OCI-LY1 (cell line): ENCODE measurements at regions not wholly inside any gene's neighbourhood (a gene's known extent, or its start where the extent isn't known, plus 50 kb on each side); places are given as distances from the start of the nearest gene placed in this dataset.

Experiments
- H2AFZ ChIP-seq: fragments of 200-600 bp; sonication (generic), shearing (Covaris generic); 2 replicates; pipeline ENCODE4 v1.6.0; 2014; ENCODE audit warnings: antibody characterized with exemption, mild to moderate bottlenecking, low read length
- H3F3A ChIP-seq: fragments of 200-600 bp; sonication (generic), shearing (Covaris generic); 2 replicates; pipeline ENCODE4 v1.6.0; 2014; ENCODE audit warnings: mild to moderate bottlenecking, antibody characterized with exemption, low read length, moderate library complexity; ENCODE audit not compliant: insufficient read depth
- H3K27ac ChIP-seq: fragments of 200-600 bp; sonication (generic); 2 replicates; pipeline ENCODE4 v1.5.1; 2014; ENCODE audit warnings: low read length, mixed run types, mild to moderate bottlenecking, low read depth; ENCODE audit not compliant: poor library complexity, severe bottlenecking
- H3K27me3 ChIP-seq: fragments of 200-600 bp; sonication (generic); 2 replicates; pipeline ENCODE4 v1.6.0; 2014; ENCODE audit warnings: antibody characterized with exemption, mild to moderate bottlenecking, low read length, moderate library complexity; ENCODE audit not compliant: insufficient read depth
- H3K36me3 ChIP-seq: fragments of 200-600 bp; sonication (generic); 2 replicates; pipeline ENCODE4 v1.6.1; 2014; ENCODE audit warnings: mild to moderate bottlenecking, antibody characterized with exemption, low read length, moderate library complexity, mixed read lengths; ENCODE audit not compliant: insufficient read depth
- H3K4me1 ChIP-seq: fragments of 200-600 bp; sonication (generic); 2 replicates; pipeline ENCODE4 v1.5.1; 2014; ENCODE audit warnings: mild to moderate bottlenecking, low read length, moderate library complexity; ENCODE audit not compliant: insufficient read depth, severe bottlenecking
- H3K4me2 ChIP-seq: fragments of 200-600 bp; sonication (generic), shearing (Covaris generic); 2 replicates; pipeline ENCODE4 v1.6.1; 2014; ENCODE audit warnings: low read length
- H3K4me3 ChIP-seq: fragments of 200-600 bp; sonication (generic); 2 replicates; pipeline ENCODE4 v1.5.1; 2014; ENCODE audit warnings: low read length, low read depth, mild to moderate bottlenecking, mixed read lengths; ENCODE audit not compliant: poor library complexity, severe bottlenecking
- H3K79me2 ChIP-seq: fragments of 200-600 bp; shearing (Covaris generic); 2 replicates; pipeline ENCODE4 v1.6.1; 2016; ENCODE audit warnings: mixed run types, low read length, mixed read lengths; ENCODE audit not compliant: insufficient read depth
- H3K9ac ChIP-seq: fragments of 200-600 bp; sonication (generic), shearing (Covaris generic); 2 replicates; pipeline ENCODE4 v1.6.1; 2014; ENCODE audit warnings: mild to moderate bottlenecking, low read length, mixed read lengths
- H3K9me2 ChIP-seq: fragments of 200-600 bp; sonication (generic), shearing (Covaris generic); 2 replicates; pipeline ENCODE4 v1.6.1; 2014; ENCODE audit warnings: low read depth, mild to moderate bottlenecking, low read length, mixed read lengths
- H3K9me3 ChIP-seq: fragments of 200-600 bp; shearing (Covaris generic); 2 replicates; pipeline ENCODE4 v1.6.1; 2014; ENCODE audit warnings: low read length, mixed read lengths
- H4K20me1 ChIP-seq: fragments of 200-600 bp; sonication (generic), shearing (Covaris generic); 2 replicates; pipeline ENCODE4 v1.6.0; 2016; ENCODE audit warnings: mild to moderate bottlenecking, low read length; ENCODE audit not compliant: insufficient read depth
- EZH2 ChIP-seq: fragments of 200-600 bp; sonication (generic), shearing (Covaris generic); IDR thresholded peaks from 2 replicates; pipeline ENCODE4 v1.8.0; 2017; ENCODE audit warnings: borderline replicate concordance, mixed run types, mild to moderate bottlenecking, antibody characterized with exemption, low read length, moderate library complexity, mixed read lengths
- TF ChIP-seq, protein P1 (sequence below): fragments of 200-600 bp; sonication (generic), shearing (Covaris generic); IDR thresholded peaks from 2 replicates; pipeline ENCODE4 v1.5.1; 2017; ENCODE audit warnings: mild to moderate bottlenecking, antibody characterized with exemption, low read length, moderate library complexity, mixed read lengths

DNA sequence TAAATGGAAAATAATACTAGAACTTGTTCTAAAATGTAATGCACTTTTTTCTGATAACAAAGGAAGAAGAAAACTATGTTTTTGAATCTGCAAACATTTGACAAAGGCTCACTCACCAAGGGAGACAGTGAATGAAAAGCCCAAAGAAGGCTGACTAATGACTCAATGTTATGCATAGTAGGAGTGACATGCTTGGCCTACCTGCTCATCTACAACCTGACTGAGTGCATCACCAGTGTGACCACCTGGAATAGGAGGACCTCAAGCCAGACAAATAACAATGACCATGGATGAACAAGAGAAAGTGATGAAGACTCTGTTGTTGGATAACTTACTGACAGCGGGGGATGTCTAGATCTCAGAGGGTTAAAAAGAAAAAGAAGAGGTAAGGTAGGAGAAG is 157.2 kb downstream of the SIM1 start:
- H3K4me3 ChIP-seq = no peak overlapping the region
- no peaks in the 10 kb centered on the region for H3K27me3 ChIP-seq
- H4K20me1 ChIP-seq = no peaks in the 10 kb centered on the region
- no peak overlapping the region for H2AFZ ChIP-seq
- no peaks in the 10 kb centered on the region for H3K79me2 ChIP-seq
- no peak for TF ChIP-seq EZH2
- TF ChIP-seq, protein P1, sequence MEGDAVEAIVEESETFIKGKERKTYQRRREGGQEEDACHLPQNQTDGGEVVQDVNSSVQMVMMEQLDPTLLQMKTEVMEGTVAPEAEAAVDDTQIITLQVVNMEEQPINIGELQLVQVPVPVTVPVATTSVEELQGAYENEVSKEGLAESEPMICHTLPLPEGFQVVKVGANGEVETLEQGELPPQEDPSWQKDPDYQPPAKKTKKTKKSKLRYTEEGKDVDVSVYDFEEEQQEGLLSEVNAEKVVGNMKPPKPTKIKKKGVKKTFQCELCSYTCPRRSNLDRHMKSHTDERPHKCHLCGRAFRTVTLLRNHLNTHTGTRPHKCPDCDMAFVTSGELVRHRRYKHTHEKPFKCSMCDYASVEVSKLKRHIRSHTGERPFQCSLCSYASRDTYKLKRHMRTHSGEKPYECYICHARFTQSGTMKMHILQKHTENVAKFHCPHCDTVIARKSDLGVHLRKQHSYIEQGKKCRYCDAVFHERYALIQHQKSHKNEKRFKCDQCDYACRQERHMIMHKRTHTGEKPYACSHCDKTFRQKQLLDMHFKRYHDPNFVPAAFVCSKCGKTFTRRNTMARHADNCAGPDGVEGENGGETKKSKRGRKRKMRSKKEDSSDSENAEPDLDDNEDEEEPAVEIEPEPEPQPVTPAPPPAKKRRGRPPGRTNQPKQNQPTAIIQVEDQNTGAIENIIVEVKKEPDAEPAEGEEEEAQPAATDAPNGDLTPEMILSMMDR = no peak
- H3F3A ChIP-seq = no peaks in the 10 kb centered on the region
- H3K9ac ChIP-seq = no peak overlapping the region
- H3K4me1 ChIP-seq = no peaks in the 10 kb centered on the region
- H3K36me3 ChIP-seq = no peaks in the 10 kb centered on the region
- no peak overlapping the region for H3K27ac ChIP-seq
- H3K4me2 ChIP-seq = no peak overlapping the region
- H3K9me2 ChIP-seq = no peaks in the 10 kb centered on the region
- H3K9me3 ChIP-seq = no peaks in the 10 kb centered on the region

DNA sequence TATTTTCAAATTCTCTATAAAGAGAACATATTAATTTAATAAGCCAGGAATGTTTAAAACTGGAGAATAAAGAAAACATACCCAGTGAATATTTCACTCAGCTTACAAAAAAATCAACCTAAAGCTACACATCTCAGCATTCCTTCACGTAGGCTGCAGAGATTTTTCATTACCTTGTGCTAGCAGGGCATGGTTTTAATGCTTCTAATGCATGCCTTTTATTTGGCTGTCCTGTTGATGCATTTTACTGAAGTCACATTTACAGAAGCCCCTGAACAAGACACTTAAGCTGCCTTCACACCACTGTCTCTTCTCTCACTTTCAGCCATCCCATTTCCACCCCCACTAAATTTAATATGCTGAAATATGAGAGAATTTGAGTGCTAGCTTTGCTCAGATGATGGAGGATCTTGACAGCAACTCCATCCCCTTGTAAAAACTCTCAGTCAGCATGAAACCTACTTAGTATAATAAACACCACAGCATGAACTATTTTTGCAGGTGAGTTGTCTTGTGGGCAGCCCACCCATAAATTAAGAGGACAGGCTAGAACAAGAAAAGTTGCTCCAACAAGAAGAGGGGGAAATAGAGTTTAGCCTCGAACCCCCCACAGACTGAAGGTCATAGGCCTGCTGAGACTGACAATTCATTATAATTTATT is 159.4 kb downstream of the SIM1 start:
- Histone ChIP-seq H3F3A (no peaks in the 10 kb centered on the region), H3K27ac (no peak overlapping the region), H3K36me3 (no peaks in the 10 kb centered on the region), H3K9ac (no peak overlapping the region), H3K9me3 (no peaks in the 10 kb centered on the region), H2AFZ (no peak overlapping the region), H3K79me2 (no peaks in the 10 kb centered on the region), H3K4me3 (no peak overlapping the region), H3K4me2 (no peak overlapping the region), H3K9me2 (no peaks in the 10 kb centered on the region), H4K20me1 (no peaks in the 10 kb centered on the region), H3K4me1 (no peaks in the 10 kb centered on the region), H3K27me3 (no peaks in the 10 kb centered on the region)
- TF ChIP-seq EZH2 = no peak
- TF ChIP-seq, protein P1 = no peak

DNA sequence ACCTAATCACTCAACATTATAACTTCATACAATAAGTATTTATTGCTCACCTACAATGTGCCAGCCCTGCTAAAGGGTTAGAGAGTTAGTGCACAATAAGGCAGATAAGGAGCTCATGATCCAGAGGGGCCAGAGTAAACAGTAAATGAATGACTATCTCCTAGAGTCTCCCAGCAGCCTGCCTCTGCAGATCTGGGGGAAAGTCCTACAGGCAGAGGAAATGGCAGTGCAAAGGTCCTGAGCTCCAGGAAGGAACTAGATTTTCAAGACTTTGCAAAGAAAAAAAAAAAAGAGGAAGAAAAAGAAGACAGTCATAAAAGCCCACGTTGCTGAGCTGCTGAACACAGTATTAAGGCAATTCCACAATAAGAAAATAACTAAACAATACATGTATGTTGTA is 160.1 kb downstream of the SIM1 start:
- H2AFZ ChIP-seq = no peak overlapping the region

More for the DNA sequence above, 160.1 kb downstream of the SIM1 start:
- no peaks in the 10 kb centered on the region for H4K20me1 ChIP-seq
- H3K79me2 ChIP-seq = no peaks in the 10 kb centered on the region
- no peaks in the 10 kb centered on the region for H3K9me3 ChIP-seq
- H3K9me2 ChIP-seq = no peaks in the 10 kb centered on the region
- no peaks in the 10 kb centered on the region for H3K36me3 ChIP-seq
- no peaks in the 10 kb centered on the region for H3K4me1 ChIP-seq
- no peak overlapping the region for H3K4me3 ChIP-seq
- no peak overlapping the region for H3K9ac ChIP-seq
- no peaks in the 10 kb centered on the region for H3F3A ChIP-seq
- no peak overlapping the region for H3K4me2 ChIP-seq
- H3K27ac ChIP-seq = no peak overlapping the region
- TF ChIP-seq EZH2 = no peak
- TF ChIP-seq, protein P1 = no peak
- H3K27me3 ChIP-seq = no peaks in the 10 kb centered on the region
